BE2C (cell line): ENCODE measurements at regions not wholly inside any gene's neighbourhood (a gene's known extent, or its start where the extent isn't known, plus 50 kb on each side); places are given as distances from the start of the nearest gene placed in this dataset.

Experiments used
- DNase-seq: peaks from one replicate; pipeline ENCODE4 v3.0.0-alpha.2; 2020
- H3K27me3 ChIP-seq: fragments of 250-450 bp; sonication (Bioruptor Pico); 2 replicates; pipeline ENCODE4 v1.5.1; 2020; ENCODE audit warnings: mild to moderate bottlenecking
- H3K36me3 ChIP-seq: fragments of 250-450 bp; sonication (Bioruptor Pico); 2 replicates; pipeline ENCODE4 v1.5.1; 2020; ENCODE audit warnings: mild to moderate bottlenecking
- H3K4me1 ChIP-seq: fragments of 250-450 bp; sonication (Bioruptor Pico); 2 replicates; pipeline ENCODE4 v1.5.1; 2020
- H3K4me3 ChIP-seq: 2 replicates; pipeline ENCODE4 v1.5.1; 2011; ENCODE audit warnings: low read depth, low read length
- H3K9me3 ChIP-seq: fragments of 250-450 bp; sonication (Bioruptor Pico); 2 replicates; pipeline ENCODE4 v1.5.1; 2020
- TF ChIP-seq, protein P1 (sequence below): IDR thresholded peaks from 2 replicates; pipeline ENCODE4 v1.5.1; 2012; ENCODE audit warnings: mild to moderate bottlenecking, low read depth, low read length

DNA sequence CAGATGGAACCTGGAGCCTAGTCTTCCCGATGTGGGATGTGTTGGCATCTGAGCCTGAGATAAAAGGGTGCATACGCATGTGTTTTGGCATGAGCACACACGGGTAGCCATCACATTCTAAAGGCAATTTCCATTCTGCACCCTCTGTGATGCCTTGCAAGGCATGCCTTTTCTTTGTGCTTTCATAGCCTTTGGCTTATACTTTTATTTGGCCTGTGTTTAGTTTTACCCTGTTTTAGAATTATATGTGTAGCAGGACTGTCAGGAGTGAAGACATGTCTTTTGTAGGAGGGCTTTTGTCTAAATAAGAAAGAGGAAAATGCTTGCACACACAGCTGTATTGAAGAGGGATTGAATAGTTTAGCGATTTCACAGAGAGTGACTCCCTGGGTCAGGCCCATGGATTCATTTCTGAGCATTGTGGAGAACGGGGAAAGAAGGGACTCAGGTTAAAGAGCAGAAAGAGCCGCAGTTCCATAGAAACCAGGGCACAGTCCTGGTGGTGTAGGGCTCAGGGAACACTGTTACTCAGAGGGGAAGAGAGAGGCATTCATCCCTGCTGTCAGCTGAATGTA is 530.2 kb downstream of the DHX35 start:
- TF ChIP-seq, protein P1, sequence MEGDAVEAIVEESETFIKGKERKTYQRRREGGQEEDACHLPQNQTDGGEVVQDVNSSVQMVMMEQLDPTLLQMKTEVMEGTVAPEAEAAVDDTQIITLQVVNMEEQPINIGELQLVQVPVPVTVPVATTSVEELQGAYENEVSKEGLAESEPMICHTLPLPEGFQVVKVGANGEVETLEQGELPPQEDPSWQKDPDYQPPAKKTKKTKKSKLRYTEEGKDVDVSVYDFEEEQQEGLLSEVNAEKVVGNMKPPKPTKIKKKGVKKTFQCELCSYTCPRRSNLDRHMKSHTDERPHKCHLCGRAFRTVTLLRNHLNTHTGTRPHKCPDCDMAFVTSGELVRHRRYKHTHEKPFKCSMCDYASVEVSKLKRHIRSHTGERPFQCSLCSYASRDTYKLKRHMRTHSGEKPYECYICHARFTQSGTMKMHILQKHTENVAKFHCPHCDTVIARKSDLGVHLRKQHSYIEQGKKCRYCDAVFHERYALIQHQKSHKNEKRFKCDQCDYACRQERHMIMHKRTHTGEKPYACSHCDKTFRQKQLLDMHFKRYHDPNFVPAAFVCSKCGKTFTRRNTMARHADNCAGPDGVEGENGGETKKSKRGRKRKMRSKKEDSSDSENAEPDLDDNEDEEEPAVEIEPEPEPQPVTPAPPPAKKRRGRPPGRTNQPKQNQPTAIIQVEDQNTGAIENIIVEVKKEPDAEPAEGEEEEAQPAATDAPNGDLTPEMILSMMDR = no peak
- H3K9me3 ChIP-seq = no peaks in the 10 kb centered on the region; the same call in 1 of the 2 replicates
- no peaks in the 10 kb centered on the region for H3K27me3 ChIP-seq
- DNase-seq = no peak
- no peak overlapping the region for H3K4me3 ChIP-seq
- H3K4me1 ChIP-seq = no peaks in the 10 kb centered on the region
- H3K36me3 ChIP-seq = no peaks in the 10 kb centered on the region

- no peaks in the 10 kb centered on the region for H3K36me3 ChIP-seq
- H3K9me3 ChIP-seq = no peaks in the 10 kb centered on the region; the same call in 1 of the 2 replicates
- no peaks in the 10 kb centered on the region for H3K27me3 ChIP-seq
- H3K4me3 ChIP-seq = no peak overlapping the region
- H3K4me1 ChIP-seq = no peaks in the 10 kb centered on the region
- DNase-seq = no peak
- TF ChIP-seq, protein P1 = no peak
These were observed 529.6 kb downstream of the DHX35 start for GRCh38 chr20:39491711-39492110.

GRCh38 chr20:39489986-39490560 is 527.9 kb downstream of the DHX35 start:
- Histone ChIP-seq H3K4me1 (no peaks in the 10 kb centered on the region), H3K4me3 (no peak overlapping the region), H3K27me3 (no peaks in the 10 kb centered on the region), H3K9me3 (no peaks in the 10 kb centered on the region; the same call in 1 of the 2 replicates), H3K36me3 (no peaks in the 10 kb centered on the region)
- no peak for DNase-seq
- TF ChIP-seq, protein P1 = no peak

DNA sequence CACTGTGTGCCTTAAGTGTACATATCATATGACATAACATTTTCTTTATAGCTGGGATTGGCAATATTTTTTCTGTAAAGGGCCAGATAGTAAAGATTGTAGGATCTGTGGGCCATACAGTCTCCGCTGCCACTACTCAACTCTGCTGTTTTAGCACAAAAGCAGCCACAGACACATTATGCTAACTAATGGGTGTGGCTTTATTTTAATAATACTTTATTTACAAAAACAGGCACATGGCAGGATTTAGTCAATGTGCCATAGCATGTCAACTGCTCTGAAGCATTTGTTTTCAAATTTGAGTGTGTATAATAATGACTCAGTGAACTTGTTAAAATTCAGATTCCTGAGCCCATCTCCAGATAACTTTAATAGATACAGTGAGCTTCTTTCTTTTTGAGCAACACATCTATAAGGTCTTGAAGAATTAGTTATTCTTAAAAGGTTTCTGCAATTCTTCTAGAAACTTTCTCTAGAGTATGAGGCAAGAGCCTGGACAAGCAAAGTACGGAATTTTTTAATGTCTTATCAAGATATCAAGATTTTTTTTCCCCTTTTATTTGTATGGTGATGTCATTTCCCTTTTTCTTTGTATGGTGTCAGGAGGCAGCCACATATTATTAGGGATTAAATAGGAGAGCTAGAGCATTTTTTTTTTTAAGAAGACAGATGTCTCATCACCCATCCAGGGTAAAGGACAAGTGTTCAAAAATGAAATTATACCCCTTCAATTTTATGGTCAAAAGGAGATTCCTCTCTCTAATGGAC is 518.3 kb downstream of the DHX35 start:
- no peaks in the 10 kb centered on the region for H3K36me3 ChIP-seq
- TF ChIP-seq, protein P1 = no peak
- no peak for DNase-seq
- no peaks in the 10 kb centered on the region for H3K27me3 ChIP-seq
- H3K9me3 ChIP-seq = no peaks in the 10 kb centered on the region
- no peak overlapping the region for H3K4me3 ChIP-seq
- H3K4me1 ChIP-seq = no peaks in the 10 kb centered on the region

DNA sequence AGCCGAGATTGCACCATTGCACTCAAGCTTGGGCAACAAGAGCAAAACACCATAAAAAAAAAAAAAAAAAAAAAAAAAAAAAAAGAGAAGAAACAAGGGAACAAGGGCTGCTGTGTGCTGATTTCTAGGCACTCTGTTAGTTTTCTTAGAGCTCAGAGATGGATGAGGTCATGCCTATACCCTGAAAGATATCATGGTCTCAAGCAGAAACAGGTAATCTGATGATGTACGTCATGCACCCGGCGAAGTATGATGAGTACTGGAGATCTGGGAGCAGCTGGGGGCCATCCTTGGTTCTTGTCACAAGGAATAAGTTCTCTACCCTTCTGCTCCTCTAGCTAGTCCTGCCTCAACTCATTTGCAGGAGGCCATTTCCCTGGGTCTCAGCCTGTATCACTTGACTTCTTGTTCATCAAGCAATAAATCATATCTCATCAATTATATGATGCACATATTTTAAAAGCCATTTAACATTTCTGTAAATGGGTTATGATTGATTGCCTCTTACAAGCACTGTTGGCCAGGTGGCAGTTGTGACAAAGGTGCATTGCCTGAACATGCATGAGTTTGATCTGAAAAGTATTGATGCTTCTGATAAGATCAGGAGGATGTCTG is 517.2 kb downstream of the DHX35 start:
- Histone ChIP-seq H3K4me3 (no peak overlapping the region), H3K27me3 (no peaks in the 10 kb centered on the region), H3K9me3 (no peaks in the 10 kb centered on the region), H3K4me1 (no peaks in the 10 kb centered on the region; the same call in 1 of the 2 replicates), H3K36me3 (no peaks in the 10 kb centered on the region)
- TF ChIP-seq, protein P1 = no peak
- DNase-seq = no peak
